GM23338 (cell line): ENCODE measurements at regions not wholly inside any gene's neighbourhood (a gene's known extent, or its start where the extent isn't known, plus 50 kb on each side); places are given as distances from the start of the nearest gene placed in this dataset.
A peak's percentile ranks its signal among the peaks of the same experiment; 100 is the strongest.

Experiments used
- ATAC-seq: fragments of 200-7000 bp; cut with Tn5 transposase; 3 replicates; pipeline ENCODE4 v1.9.1; 2020
- DNase-seq: peaks from one replicate; pipeline ENCODE4 v3.0.0-alpha.2; 2015; ENCODE audit warnings: low spot score
- H2AFZ ChIP-seq: fragments of 200-600 bp; sonication (generic); 2 replicates; pipeline ENCODE4 v1.8.0; 2016; ENCODE audit warnings: antibody characterized with exemption, mild to moderate bottlenecking, moderate library complexity
- H3F3A ChIP-seq: fragments of 200-600 bp; sonication (generic); replicated peaks from 2 replicates; pipeline ENCODE4 v1.8.0; 2017; ENCODE audit warnings: antibody characterized with exemption, mixed run types, low read depth
- H3K27ac ChIP-seq: fragments of 200-600 bp; sonication (generic); 2 replicates; pipeline ENCODE4 v1.6.1; 2016; ENCODE audit warnings: low read depth
- H3K27me3 ChIP-seq: fragments of 200-600 bp; sonication (generic); 2 replicates; pipeline ENCODE4 v1.8.0; 2016; ENCODE audit warnings: mild to moderate bottlenecking, mixed run types, moderate library complexity; ENCODE audit not compliant: insufficient read depth
- H3K36me3 ChIP-seq: fragments of 200-600 bp; sonication (generic); 2 replicates; pipeline ENCODE4 v1.8.0; 2016; ENCODE audit warnings: mild to moderate bottlenecking; ENCODE audit not compliant: insufficient read depth
- H3K4me1 ChIP-seq: fragments of 200-600 bp; sonication (generic); 2 replicates; pipeline ENCODE4 v1.8.0; 2016; ENCODE audit warnings: mild to moderate bottlenecking, moderate library complexity; ENCODE audit not compliant: insufficient read depth
- H3K4me2 ChIP-seq: fragments of 200-600 bp; sonication (generic); 2 replicates; pipeline ENCODE4 v1.7.1; 2017; ENCODE audit warnings: mixed run types
- H3K4me3 ChIP-seq: fragments of 200-600 bp; sonication (generic); 2 replicates; pipeline ENCODE4 v1.6.1; 2016; ENCODE audit warnings: mixed run types
- H3K79me2 ChIP-seq: fragments of 200-600 bp; sonication (generic); replicated peaks from 2 replicates; pipeline ENCODE4 v1.8.0; 2017; ENCODE audit warnings: mild to moderate bottlenecking; ENCODE audit not compliant: insufficient read depth
- H3K9me2 ChIP-seq: fragments of 200-600 bp; sonication (generic); 2 replicates; pipeline ENCODE4 v1.8.0; 2017; ENCODE audit not compliant: insufficient read depth
- H4K20me1 ChIP-seq: fragments of 200-600 bp; sonication (generic); replicated peaks from 2 replicates; pipeline ENCODE4 v1.8.0; 2017; ENCODE audit warnings: mild to moderate bottlenecking; ENCODE audit not compliant: insufficient read depth
- H3K27ac Mint-ChIP-seq: 2 replicates; pipeline ENCODE4 v1.8.0; 2020; ENCODE audit warnings: inconsistent platforms, mild to moderate bottlenecking, moderate library complexity, mixed read lengths
- H3K27me3 Mint-ChIP-seq: 3 replicates; pipeline ENCODE4 v1.8.0; 2022; ENCODE audit warnings: low read depth, mild to moderate bottlenecking, moderate library complexity, mixed read lengths, inconsistent platforms; ENCODE audit not compliant: insufficient read depth, poor library complexity
- H3K36me3 Mint-ChIP-seq: 3 replicates; pipeline ENCODE4 v1.8.0; 2021; ENCODE audit warnings: low read depth, mild to moderate bottlenecking, inconsistent platforms, moderate library complexity, mixed read lengths
- H3K4me1 Mint-ChIP-seq: 3 replicates; pipeline ENCODE4 v1.8.0; 2020; ENCODE audit warnings: mild to moderate bottlenecking, inconsistent platforms, mixed read lengths
- H3K4me3 Mint-ChIP-seq: 3 replicates; pipeline ENCODE4 v1.8.0; 2021; ENCODE audit warnings: moderate library complexity, mild to moderate bottlenecking, inconsistent platforms, mixed read lengths
- H3K9me3 Mint-ChIP-seq: 3 replicates; pipeline ENCODE4 v1.8.0; 2020; ENCODE audit warnings: moderate library complexity, mild to moderate bottlenecking, inconsistent platforms, mixed read lengths
- CTCF ChIP-seq, 2 experiments: fragments of 200-600 bp in 1 of 2; sonication (generic) in 1 of 2; conservative IDR thresholded peaks; 2 replicates each; pipeline versions ENCODE4 v1.5.1 to v1.6.1; 2016 to 2017; ENCODE audit warnings: antibody characterized with exemption in 2 of 2, low read depth in 2 of 2, mild to moderate bottlenecking in 2 of 2, moderate library complexity in 1 of 2
- ETS1 ChIP-seq: IDR thresholded peaks from 2 replicates; pipeline ENCODE4 v1.6.1; 2016; ENCODE audit warnings: antibody characterized with exemption
- EZH2 ChIP-seq: fragments of 200-600 bp; sonication (generic); IDR thresholded peaks from one replicate; pipeline ENCODE4 v1.8.0; 2017; ENCODE audit warnings: antibody characterized with exemption, mild to moderate bottlenecking, low read depth; ENCODE audit not compliant: unreplicated experiment
- EZH2phosphoT487 ChIP-seq: fragments of 200-600 bp; sonication (generic); IDR thresholded peaks from one replicate; pipeline ENCODE4 v1.8.1; 2018; ENCODE audit warnings: antibody characterized with exemption; ENCODE audit not compliant: unreplicated experiment
- NANOG ChIP-seq: IDR thresholded peaks from 2 replicates; pipeline ENCODE4 v1.6.1; 2016; ENCODE audit warnings: antibody characterized with exemption, borderline replicate concordance
- POLR2AphosphoS5 ChIP-seq: IDR thresholded peaks from 2 replicates; pipeline ENCODE4 v1.6.1; 2016; ENCODE audit warnings: antibody characterized with exemption, low read depth
- STAT1 ChIP-seq: IDR thresholded peaks from one replicate; pipeline ENCODE4 v1.6.1; 2016; ENCODE audit warnings: antibody characterized with exemption; ENCODE audit not compliant: unreplicated experiment
- ZNF114 ChIP-seq: fragments of 250-450 bp; sonication (Bioruptor Pico); IDR thresholded peaks from 2 replicates; pipeline ENCODE4 v1.5.0; 2020; ENCODE audit warnings: mild to moderate bottlenecking, moderate library complexity
- ZNF331 ChIP-seq: fragments of 250-450 bp; sonication (Bioruptor Pico); IDR thresholded peaks from 2 replicates; pipeline ENCODE4 v1.5.0; 2020; ENCODE audit warnings: low read depth, mild to moderate bottlenecking, moderate library complexity
- ZNF462 ChIP-seq: fragments of 250-450 bp; sonication (Bioruptor Pico); IDR thresholded peaks from 2 replicates; pipeline ENCODE4 v1.5.0; 2020; ENCODE audit warnings: mild to moderate bottlenecking, moderate library complexity

- peak overlapping the region; percentile 60; the same call in 1 of the 2 replicates for H2AFZ ChIP-seq
Measured at GRCh38 chr4:145278341-145279121, 98.1 kb upstream of the OTUD4 start.

More at GRCh38 chr4:145278341-145279121, 98.1 kb upstream of the OTUD4 start:
- H3F3A ChIP-seq = no peaks in the 10 kb centered on the region
- ATAC-seq (no peak), DNase-seq (no peak)
- no peaks in the 10 kb centered on the region for H4K20me1 ChIP-seq
- H3K27ac ChIP-seq = no peak overlapping the region
- Mint-ChIP-seq H3K36me3 (no peaks in the 10 kb centered on the region), H3K9me3 (no peaks in the 10 kb centered on the region), H3K27me3 (no peaks in the 10 kb centered on the region), H3K27ac (no peak overlapping the region), H3K4me1 (no peaks in the 10 kb centered on the region; the same call in 2 of the 3 replicates), H3K4me3 (no peak overlapping the region)
- no peaks in the 10 kb centered on the region for H3K79me2 ChIP-seq
- H3K4me3 ChIP-seq = no peak overlapping the region
- no peak overlapping the region for H3K4me2 ChIP-seq
- H3K4me1 ChIP-seq = no peaks in the 10 kb centered on the region
- TF ChIP-seq CTCF (conservative IDR thresholded peaks at IDR 0.05; ENCODE audit: low read depth in 2 of 2) = no peak
- no peak for TF ChIP-seq ZNF114 (CRISPR knock-in tag)
- no peak for TF ChIP-seq ZNF462 (CRISPR knock-in tag)
- TF ChIP-seq NANOG = no peak
- no peak for TF ChIP-seq ZNF331 (CRISPR knock-in tag)
- TF ChIP-seq ETS1 = no peak
- no peak for TF ChIP-seq STAT1
- TF ChIP-seq EZH2 = no peak
- no peak for TF ChIP-seq EZH2phosphoT487
- TF ChIP-seq POLR2AphosphoS5 = no peak
- H3K27me3 ChIP-seq = no peaks in the 10 kb centered on the region
- H3K9me2 ChIP-seq = 0 out of 2 replicates have a peak, but pooled peaks cover 2% of the 10 kb centered on the region
- H3K36me3 ChIP-seq = no peaks in the 10 kb centered on the region
